HG03280 (cell line): ENCODE measurements at regions not wholly inside any gene's neighbourhood (a gene's known extent, or its start where the extent isn't known, plus 50 kb on each side); places are given as distances from the start of the nearest gene placed in this dataset.

Experiments
- ATAC-seq: cut with Tn5 transposase; IDR thresholded peaks from one replicate; pipeline ENCODE4 v1.9.1; 2021; ENCODE audit warnings: mild to moderate bottlenecking, moderate library complexity; ENCODE audit not compliant: unreplicated experiment

DNA sequence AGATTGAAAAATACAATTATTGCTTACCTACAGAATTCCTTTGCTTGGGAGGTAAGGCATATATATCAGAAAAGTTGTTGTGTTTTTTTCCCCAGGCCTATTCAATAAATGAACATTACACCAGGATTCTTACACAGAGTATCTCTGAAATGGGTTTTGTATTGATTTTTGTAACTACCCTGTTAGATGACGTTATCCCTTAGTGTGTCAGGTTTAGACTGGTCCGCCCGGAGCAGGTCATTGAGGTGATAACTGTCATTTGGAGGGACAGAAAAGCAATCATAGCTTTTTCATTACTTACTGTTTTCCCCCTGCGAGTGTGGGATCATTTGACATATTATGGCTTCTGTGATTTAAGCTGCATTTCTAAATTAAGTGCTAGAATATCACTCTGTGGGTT is 715.2 kb upstream of the ADAMTS16 start:
- no peak for ATAC-seq

DNA sequence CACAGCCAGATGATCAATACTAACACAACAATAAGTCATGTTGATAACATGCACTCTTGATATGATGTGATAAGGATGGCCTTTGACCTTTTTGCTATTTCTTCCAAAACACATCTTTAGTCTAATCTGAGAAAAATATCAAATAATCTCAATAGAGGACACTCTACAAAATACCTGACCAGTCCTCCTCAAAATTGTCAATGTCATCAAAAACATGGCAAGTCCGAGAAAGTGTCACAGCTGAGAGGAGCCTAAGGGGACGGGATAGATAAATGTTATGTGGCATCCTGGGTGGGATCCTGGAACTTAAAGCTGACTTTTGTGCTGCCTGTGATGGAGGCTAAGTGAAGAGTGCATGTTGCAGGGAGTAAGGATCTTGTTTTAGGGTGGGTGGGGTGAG is 699.6 kb upstream of the ADAMTS16 start:
- no peak for ATAC-seq

DNA sequence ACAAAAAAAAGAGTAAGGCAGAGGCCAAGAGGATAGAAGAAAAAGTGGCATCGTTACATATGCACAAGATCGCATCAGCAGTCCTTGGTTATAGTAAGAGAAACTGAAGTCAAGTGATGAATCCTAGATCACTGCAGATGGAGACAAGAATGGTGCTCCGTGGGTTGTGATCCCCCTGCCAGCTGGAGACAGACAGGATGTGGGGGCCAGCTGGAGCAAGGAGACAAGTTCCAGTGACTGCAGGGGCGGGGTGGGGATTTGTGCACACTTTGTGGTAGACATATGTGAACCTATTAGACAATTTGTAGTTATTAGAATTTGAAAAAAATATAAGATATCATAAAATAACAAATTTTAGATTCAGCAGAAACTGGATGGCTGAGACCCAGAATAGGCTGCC is 697.9 kb upstream of the ADAMTS16 start:
- ATAC-seq, result no peak

DNA sequence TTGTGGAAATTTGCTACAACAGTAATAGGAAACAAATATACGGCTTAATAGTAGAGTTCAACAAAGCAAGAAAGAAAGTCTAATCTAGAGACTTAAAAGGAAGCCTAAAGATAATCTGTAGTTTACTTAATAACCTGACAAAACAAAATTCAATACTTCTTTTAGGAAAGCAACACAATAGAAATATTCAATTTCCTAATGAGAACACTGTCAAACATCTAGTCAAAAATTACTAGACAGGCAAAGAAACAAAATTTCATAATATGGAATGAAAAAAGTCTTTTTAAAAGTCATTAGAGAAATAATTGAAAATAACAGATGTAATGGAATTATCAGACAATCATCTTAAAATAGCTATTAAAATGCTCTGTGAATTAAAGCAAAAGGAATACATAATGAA is 692.5 kb upstream of the ADAMTS16 start:
- no peak for ATAC-seq

DNA sequence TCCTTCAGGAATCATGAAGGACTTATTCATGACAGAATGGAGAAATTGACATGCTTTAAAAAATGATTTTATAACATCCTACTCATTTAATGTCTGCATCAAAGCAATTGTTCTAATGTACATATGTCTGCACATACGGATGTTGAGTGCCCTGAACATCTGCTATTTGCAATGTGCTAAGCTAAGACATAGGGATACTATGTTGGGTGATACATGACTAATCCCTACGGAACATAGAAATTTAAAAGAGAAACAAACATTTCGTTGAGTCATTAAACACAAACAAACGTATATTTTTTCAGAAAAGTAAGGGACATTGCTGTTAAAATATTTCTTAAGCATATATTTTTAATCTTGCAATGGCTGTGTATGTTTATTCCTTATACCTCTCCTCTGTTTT is 686.5 kb upstream of the ADAMTS16 start:
- no peak for ATAC-seq

DNA sequence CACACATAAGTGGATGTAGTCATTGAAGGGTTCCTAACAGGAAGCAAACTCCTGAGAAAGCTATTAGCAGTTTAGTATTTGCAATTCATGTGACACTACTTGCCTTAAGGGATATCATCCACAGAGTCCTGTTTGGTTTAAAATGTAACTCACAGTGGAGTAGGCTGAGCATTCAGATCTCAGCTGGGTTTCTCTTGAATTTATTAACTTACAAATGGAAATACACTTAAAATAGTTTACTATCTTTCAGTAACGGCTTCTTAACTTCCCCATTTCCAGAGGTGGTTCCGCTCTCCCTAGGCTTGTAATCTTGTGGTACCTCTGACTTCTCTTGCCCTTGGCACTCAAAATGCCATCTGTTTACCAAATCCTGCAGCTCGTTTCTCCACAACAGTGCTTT is 660.7 kb upstream of the ADAMTS16 start:
- ATAC-seq, result no peak

DNA sequence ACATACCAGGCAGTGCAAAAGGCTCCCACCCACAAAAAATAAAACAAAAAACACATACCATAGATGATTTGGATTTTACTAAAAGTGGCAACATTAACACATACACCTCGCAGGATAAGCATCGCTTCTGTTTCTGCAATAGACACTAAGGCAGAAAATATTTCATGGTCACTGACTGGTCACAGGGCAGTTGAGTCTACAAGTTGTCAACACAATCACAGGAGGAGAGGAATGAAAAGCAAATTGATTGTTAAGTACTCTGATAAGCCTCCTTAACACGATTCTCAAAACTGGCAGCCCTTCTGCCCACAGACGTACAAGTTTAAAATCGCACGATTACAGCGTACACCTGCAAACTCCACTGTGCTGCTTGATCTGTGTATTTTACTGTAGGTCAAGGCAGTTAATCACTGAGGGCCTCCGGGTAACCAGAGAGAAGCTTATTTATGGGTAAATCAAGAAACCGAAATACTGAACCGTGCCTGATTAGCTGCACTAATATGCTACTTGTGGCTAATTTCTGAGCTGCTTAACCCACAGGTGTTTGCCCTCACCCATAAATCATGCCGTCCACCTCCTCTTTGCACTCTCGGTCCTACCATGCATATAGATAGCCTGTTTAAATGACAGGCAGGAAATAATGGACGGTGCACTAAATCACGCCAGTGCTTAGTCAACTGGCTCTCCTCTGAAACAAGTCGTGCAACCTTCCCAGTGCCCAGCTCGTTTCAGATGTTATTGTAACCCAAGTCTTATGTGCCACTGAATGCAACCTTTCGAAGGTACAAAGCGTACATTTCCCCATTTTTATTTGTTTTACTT is 659.4 kb upstream of the ADAMTS16 start:
- ATAC-seq, result no peak

DNA sequence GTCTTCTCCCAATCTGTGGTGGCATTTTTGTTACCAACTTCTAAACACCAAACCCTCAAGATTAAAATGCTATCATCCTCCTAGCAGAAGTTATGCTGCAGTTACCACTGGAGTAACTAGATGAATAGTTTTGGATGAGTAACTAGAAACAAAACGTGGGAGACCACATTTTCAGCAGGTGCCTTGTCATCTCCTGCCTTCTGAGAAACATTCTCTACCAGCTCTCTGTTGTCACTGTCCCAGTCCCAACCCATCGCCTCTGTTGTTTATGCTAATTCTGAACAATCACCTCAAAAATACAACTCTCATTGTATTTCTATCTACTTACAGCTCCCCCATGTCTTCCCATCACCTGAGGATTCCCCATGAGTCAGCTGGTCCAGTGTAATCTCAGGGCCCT is 652.5 kb upstream of the ADAMTS16 start:
- ATAC-seq, result no peak

DNA sequence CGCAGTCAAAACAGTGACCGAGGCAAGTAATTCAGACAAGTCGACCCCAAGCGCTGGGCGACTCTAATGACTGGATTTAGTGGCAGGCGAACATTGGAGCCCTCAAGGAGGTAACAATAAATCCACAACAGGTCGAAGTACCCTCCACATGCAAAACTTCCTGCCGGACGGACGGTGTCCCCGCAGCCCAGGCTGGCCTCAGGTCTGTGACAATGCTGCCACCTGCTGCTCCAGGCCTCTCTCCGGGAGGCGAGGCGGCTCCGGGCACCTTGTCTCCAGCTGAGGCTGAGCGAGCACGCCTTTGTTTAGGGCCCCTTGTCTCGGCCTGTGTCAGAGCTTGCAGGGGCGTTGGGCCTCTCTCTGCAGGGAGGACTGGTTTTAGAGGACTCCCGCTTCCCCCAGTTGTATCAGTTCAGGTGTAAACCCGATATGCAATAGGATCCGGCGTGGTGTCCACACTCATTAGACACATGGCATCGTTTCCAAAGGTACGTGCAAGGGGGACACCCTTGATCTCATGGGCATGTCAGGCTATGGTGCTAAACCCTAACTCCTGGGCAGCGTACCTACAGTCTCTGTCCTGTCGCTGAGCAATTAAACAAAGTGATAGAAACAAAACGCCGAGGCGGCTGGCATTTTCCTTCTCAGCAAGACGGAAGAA is 628.0 kb upstream of the ADAMTS16 start:
- no peak for ATAC-seq

DNA sequence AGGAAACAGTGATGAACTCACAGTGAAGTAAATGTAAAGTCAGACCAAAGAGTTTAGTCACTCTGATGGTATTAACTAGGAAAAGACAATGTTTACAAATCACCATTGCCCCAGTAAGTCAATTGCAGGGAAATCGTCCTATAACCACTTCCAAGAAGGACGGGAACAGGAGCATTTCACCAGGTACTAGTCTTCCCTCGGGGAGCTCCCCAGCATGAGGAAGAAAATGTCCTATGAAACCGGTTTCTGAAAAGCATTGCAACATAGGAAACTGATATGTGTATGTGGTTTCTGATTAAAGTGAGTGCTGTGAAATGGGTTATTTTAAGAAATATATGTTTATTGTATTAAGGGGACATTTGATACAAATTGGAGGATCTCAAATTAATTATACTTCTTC is 626.7 kb upstream of the ADAMTS16 start:
- ATAC-seq, result no peak

DNA sequence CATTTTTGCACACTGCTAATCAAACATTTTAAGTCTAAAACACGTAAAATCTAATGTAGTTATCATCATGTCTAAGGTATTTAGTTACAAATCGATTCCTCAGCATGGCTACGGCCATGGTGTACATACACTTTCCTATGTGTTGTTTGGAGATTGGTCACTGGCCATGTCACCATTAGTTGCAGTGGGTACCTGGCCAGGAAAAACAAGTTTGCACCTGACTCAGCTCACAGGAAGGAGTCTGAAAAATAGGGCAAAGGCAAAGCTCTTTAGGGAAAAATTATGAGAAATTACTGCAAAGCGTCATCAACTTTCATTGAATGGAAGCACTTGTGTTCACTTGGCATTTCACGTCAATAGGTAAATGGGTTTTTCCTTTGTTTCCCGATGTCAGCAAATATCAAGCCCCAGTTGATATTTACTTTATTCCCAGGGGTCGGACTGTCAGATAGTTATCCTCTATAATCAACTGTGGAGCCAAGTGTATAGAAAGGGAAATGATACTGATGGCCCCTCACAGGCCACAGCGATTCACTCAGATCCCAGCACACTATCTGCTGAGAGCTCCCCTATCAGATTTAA is 626.0 kb upstream of the ADAMTS16 start:
- ATAC-seq, result no peak

DNA sequence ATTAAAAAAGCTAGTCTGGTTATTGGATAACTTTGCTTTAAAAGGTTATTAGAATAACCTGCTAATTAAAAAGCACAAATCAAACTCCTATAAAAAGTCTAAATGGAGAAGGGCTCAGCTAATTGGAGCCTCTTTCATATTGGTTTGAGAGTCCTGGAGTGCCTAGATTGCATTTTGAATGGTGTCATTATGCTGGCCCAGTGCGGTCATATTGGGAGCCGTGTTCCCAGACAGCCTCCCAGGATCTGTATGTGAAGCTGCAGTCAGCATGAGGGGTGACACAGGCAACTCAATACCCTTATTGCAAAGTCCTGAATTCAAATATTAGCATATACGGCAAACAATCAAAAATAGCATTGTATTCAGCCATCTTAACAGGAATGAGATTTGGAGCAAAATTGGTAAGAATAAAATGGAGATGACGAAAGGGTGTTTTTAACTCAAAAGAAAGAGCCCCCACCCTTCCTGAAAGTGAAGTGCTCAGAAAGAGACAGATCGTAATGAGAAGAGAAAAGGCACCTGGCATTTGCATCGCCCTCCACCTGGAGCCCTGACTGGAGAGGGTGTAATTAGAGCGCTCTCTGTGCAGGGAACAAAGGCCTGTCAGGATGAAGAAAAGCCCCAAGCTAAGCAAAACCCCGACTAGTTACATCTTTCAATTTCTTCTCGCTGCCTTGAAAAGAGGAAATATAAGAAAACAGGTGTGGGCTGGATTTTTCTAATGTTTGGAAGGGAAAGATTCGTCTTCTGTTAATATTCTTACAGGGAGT is 621.0 kb upstream of the ADAMTS16 start:
- ATAC-seq, result no peak

DNA sequence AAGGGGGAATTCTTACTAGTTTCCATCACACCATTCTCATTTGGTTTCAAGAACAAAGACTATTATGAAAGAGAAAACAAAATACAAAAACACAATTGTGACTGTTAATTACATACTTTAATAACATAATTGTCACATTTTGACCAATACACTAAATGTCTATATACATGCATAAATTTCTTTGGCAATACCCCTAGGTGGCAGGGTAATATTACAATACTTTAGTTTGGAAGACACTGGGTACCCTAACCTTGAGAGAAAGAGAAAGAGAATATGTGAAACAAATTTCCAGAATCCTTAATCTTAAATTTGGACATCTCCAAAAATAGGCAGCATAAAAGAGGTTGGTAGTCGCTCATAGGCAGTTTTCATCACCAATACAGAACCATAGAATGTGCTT is 619.6 kb upstream of the ADAMTS16 start:
- no peak for ATAC-seq

DNA sequence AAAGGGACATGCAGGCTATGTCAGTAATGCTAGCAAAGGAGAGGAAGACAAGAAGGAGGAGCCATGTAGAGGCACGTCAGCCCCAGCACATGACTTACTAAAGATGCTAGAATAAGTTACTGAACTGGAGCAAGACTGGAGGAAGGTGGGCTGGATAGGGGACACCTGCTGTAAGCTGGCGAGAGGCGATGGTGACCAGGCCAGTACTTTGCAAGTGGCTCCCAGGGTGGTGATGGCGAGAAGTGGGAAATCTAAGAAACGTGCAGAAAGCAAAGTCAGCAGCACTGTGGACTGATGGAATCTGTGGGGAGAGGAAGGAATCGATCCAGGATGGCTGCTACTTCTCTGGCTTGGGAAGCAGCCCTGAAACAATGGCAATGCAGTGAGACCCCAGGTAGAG is 617.1 kb upstream of the ADAMTS16 start:
- ATAC-seq, result no peak

DNA sequence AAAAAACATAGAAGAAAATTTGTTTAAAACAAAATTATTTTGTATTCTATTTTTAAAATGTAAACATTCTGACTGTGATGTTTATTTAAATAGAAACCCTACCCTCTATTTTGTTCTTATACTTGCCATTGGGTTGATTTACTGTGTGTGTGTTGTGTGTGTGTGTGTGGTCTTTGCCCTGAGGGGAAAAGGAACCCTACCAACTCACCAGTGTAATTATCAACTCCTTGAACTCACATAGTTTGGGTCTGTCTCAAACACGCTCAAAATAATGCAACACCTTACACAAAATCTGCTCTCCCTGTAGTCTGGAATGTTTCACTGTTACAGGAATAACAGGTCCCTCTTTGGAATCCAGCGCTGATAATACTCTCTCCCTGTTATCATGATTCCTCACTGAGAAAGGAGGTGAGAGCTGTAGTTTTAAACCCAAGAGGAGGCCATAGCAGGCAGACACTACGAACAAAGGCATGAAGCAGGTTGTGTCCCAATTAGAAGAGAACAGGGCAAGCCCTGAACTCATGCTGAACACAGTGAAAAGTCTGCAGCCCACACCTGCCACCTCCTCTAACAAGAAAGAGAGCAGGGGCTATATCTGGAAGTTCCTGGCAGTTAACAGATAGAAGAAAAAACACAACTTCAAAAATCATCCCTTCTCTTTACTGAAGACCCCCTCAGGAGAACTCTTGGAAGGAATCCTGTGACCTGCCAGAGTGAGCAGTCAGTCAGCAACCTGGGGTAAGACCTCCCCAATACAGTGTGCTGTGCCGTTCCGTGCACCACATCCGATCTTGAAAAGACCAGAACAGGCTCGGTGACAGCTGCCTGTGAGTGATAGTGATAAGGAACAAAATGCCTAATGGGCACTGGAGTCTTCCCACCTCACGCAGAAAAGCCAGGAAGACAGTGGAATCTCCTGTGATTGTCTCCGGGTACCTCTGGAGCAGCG is 608.1 kb upstream of the ADAMTS16 start:
- no peak for ATAC-seq

DNA sequence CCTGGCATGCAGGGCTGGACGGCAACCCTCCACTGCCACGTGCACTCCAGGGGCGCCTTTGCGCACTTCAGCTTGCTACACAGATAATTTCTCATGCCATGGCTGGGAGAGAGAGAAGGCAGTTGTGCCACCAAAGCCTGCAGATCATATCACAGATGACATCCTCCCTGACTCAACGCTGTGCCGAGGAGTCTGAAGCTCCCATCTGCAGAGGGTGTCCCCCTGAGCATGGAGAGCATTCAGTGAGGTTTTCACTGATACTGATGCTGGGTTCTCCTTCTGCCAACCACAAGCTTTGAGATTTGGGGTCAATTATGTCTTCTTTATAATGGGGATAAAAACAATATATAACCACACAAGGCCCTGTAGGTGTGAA is 607.4 kb upstream of the ADAMTS16 start:
- ATAC-seq, result no peak

DNA sequence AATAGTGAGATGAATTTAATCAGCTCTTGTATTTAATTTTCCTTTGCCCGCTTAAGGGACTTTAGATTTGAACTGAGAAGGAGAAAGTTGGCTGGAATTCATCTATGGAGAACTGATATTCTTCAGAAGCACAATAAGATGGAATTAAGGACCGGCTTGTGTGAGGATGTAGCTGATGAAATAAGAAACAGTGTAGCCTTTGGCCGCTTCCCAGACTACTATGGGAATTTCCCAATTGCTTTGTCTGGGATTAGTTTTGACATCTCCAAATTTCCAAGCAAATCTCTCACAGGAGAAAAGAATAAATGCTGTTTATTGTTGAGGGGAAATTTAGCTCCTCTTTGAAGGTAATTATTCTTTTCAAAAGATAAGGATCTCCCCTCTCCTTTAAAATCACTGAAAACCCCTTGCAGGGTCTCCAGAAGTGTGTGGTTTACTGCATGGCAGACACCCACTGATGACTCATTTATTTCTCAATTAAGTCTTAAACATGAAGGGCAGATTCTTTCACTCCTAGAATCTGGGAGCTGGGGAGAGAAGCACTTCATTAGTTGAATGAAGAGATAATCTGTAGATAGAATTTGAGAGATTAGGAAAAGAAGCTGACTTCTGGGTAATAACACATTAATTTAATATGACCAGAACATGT is 606.5 kb upstream of the ADAMTS16 start:
- ATAC-seq, result no peak

DNA sequence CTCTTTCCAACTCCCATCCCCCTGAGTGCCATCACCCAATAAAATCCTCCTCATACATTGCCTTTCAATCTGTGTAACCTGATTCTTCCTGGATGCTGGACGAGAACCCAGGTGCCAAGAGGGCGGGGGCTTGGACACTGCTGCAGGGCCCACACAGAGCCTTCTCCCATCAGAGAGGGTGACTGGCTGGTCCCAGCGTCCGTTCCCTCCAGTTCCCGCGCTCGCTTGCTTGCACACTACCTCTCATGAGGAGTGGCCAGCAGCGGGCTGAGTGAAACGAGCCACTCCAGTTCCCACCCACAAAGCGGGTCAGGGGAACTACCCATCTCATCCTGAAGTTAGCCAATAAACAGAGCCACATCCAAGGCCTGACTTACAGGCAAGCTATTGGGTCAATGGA is 602.6 kb upstream of the ADAMTS16 start:
- no peak for ATAC-seq

DNA sequence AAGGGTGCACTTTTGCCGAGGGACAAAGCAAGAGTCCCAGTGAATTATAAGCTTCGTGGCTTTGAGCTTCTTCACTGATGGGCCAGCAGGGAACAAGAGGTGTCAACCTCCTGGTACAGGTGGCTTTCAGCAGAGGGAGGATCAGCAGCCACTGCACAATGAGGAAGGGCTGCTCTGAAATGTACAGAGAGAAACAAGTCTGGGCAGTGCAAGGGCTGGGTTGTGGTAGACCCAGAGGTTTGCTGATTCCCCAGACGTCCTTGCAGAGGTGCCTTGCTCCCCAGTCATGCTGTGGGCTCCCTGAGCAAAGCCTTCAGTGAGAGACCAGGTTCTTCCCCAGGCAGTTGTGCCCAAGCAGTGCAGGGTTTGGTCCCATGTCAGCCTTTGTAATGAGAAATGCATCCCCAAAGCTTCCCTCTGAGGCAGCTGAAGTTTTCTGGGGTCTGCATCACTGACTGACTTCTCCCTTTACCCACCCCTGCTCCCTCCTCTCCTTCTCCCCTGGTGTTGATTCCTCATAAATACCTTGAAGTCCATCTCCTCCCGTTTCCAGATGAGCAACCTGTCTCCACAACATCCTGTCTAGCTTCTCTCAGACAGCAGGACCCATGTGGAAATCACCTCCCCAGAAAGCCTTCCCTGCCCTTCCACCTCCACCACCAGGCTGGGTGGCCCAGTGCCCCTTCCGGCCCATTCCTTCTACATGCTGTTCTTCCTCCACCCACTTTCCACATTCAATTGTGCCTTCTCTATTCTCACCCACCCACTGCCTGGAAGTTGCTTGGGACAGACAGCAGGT is 599.6 kb upstream of the ADAMTS16 start:
- ATAC-seq, result no peak
